ENCODE measurements at regions not wholly inside any gene's neighbourhood (a gene's known extent, or its start where the extent isn't known, plus 50 kb on each side); places are given as distances from the start of the nearest gene placed in this dataset.

GRCh38 chr5:130908186-130908585 is 256.9 kb downstream of the HINT1 start:
- TF ChIP-seq, protein P1, sequence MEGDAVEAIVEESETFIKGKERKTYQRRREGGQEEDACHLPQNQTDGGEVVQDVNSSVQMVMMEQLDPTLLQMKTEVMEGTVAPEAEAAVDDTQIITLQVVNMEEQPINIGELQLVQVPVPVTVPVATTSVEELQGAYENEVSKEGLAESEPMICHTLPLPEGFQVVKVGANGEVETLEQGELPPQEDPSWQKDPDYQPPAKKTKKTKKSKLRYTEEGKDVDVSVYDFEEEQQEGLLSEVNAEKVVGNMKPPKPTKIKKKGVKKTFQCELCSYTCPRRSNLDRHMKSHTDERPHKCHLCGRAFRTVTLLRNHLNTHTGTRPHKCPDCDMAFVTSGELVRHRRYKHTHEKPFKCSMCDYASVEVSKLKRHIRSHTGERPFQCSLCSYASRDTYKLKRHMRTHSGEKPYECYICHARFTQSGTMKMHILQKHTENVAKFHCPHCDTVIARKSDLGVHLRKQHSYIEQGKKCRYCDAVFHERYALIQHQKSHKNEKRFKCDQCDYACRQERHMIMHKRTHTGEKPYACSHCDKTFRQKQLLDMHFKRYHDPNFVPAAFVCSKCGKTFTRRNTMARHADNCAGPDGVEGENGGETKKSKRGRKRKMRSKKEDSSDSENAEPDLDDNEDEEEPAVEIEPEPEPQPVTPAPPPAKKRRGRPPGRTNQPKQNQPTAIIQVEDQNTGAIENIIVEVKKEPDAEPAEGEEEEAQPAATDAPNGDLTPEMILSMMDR (tag by site-specific recombination; IDR thresholded peaks at IDR 0.05), result no peak
- TF ChIP-seq ZNF24 (tag by site-specific recombination; IDR thresholded peaks at IDR 0.05), result no peak
- TF ChIP-seq ATF2 (tag by site-specific recombination; IDR thresholded peaks at IDR 0.05; ENCODE audit: low read depth), result no peak
- TF ChIP-seq, protein P2, sequence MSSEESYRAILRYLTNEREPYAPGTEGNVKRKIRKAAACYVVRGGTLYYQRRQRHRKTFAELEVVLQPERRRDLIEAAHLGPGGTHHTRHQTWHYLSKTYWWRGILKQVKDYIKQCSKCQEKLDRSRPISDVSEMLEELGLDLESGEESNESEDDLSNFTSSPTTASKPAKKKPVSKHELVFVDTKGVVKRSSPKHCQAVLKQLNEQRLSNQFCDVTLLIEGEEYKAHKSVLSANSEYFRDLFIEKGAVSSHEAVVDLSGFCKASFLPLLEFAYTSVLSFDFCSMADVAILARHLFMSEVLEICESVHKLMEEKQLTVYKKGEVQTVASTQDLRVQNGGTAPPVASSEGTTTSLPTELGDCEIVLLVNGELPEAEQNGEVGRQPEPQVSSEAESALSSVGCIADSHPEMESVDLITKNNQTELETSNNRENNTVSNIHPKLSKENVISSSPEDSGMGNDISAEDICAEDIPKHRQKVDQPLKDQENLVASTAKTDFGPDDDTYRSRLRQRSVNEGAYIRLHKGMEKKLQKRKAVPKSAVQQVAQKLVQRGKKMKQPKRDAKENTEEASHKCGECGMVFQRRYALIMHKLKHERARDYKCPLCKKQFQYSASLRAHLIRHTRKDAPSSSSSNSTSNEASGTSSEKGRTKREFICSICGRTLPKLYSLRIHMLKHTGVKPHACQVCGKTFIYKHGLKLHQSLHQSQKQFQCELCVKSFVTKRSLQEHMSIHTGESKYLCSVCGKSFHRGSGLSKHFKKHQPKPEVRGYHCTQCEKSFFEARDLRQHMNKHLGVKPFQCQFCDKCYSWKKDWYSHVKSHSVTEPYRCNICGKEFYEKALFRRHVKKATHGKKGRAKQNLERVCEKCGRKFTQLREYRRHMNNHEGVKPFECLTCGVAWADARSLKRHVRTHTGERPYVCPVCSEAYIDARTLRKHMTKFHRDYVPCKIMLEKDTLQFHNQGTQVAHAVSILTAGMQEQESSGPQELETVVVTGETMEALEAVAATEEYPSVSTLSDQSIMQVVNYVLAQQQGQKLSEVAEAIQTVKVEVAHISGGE (tag by site-specific recombination; conservative IDR thresholded peaks at IDR 0.05; ENCODE audit: low read depth), result no peak
- no peak for TF ChIP-seq KLF16 (tag by site-specific recombination; IDR thresholded peaks at IDR 0.05)
- TF ChIP-seq SETDB1 (IDR thresholded peaks at IDR 0.05; ENCODE audit: insufficient read length, low read length), result no peak
- no peak for TF ChIP-seq YY1 (tag by site-specific recombination; IDR thresholded peaks at IDR 0.05)
- no peak for TF ChIP-seq ZNF549 (tag by site-specific recombination; IDR thresholded peaks at IDR 0.05)
- TF ChIP-seq ZNF174 (tag by site-specific recombination; IDR thresholded peaks at IDR 0.05), result no peak
- no peak for TF ChIP-seq ZBTB49 (tag by site-specific recombination; IDR thresholded peaks at IDR 0.05; ENCODE audit: low read depth)
- no peak for TF ChIP-seq ZSCAN4 (tag by site-specific recombination; IDR thresholded peaks at IDR 0.05)
